GM20000 (cell line): ENCODE measurements at regions not wholly inside any gene's neighbourhood (a gene's known extent, or its start where the extent isn't known, plus 50 kb on each side); places are given as distances from the start of the nearest gene placed in this dataset.

ENCODE experiments used
- DNase-seq: peaks from one replicate; pipeline ENCODE4 v3.0.0; 2012; ENCODE audit warnings: low spot score
- CTCF ChIP-seq: IDR thresholded peaks from 2 replicates; pipeline ENCODE4 v1.5.1; 2012; ENCODE audit warnings: mild to moderate bottlenecking, control low read depth; ENCODE audit errors: extremely low read depth, missing control alignments

GRCh38 chr6:98576791-98577190 is 257.6 kb upstream of the POU3F2 start:
- no peak for TF ChIP-seq CTCF
- no peak for DNase-seq

GRCh38 chr6:98578016-98578415 is 256.4 kb upstream of the POU3F2 start:
- DNase-seq, result no peak
- TF ChIP-seq CTCF, result no peak

GRCh38 chr6:98579079-98579478 is 255.3 kb upstream of the POU3F2 start:
- no peak for TF ChIP-seq CTCF
- no peak for DNase-seq

GRCh38 chr6:98579941-98580340 is 254.4 kb upstream of the POU3F2 start:
- no peak for DNase-seq
- TF ChIP-seq CTCF, result no peak

GRCh38 chr6:98581705-98582104 is 252.7 kb upstream of the POU3F2 start:
- DNase-seq, result no peak
- no peak for TF ChIP-seq CTCF

GRCh38 chr6:98583506-98583905 is 250.9 kb upstream of the POU3F2 start:
- no peak for TF ChIP-seq CTCF
- DNase-seq, result no peak

- DNase-seq, result no peak
- TF ChIP-seq CTCF, result no peak
These were observed 248.2 kb upstream of the POU3F2 start for GRCh38 chr6:98586163-98586562.
